ENCODE measurements at regions not wholly inside any gene's neighbourhood (a gene's known extent, or its start where the extent isn't known, plus 50 kb on each side); places are given as distances from the start of the nearest gene placed in this dataset.

- no peak for TF ChIP-seq EZH2 (IDR thresholded peaks at IDR 0.05; ENCODE audit: low read depth, unreplicated experiment)
Observed at GRCh38 chrX:25191403-25191802, 175.6 kb upstream of the ARX start (continued).

- no peaks in the 10 kb centered on the region for H3K27me3 ChIP-seq (ENCODE audit: insufficient read depth)
- ATAC-seq (no peak), DNase-seq (ENCODE audit: low spot score) (no peak)
- TF ChIP-seq CREB1 (CRISPR knock-in tag; IDR thresholded peaks at IDR 0.05; ENCODE audit: low read depth) (no peak), STAT1 (IDR thresholded peaks at IDR 0.05; ENCODE audit: unreplicated experiment) (no peak), CTCF (conservative IDR thresholded peaks at IDR 0.05; ENCODE audit: low read depth in 2 of 2) (no peak), ZNF462 (CRISPR knock-in tag; IDR thresholded peaks at IDR 0.05) (no peak), POLR2AphosphoS5 (IDR thresholded peaks at IDR 0.05; ENCODE audit: low read depth) (no peak)
- H3K4me3 Mint-ChIP-seq: no peak overlapping the region
- H3K27me3 Mint-ChIP-seq (ENCODE audit: insufficient read depth, low read depth, poor library complexity): no peaks in the 10 kb centered on the region
- H3K27ac ChIP-seq (ENCODE audit: low read depth): no peak overlapping the region
- peaks cover 20% of the 10 kb centered on the region for H3K4me1 ChIP-seq (ENCODE audit: insufficient read depth)
- H2AFZ ChIP-seq: no peak overlapping the region
- H3K9me2 ChIP-seq (ENCODE audit: insufficient read depth): no peaks in the 10 kb centered on the region
- no peaks in the 10 kb centered on the region for H4K20me1 ChIP-seq (replicated peaks; ENCODE audit: insufficient read depth)
- H3K27ac Mint-ChIP-seq: no peak overlapping the region
- no peaks in the 10 kb centered on the region for H3F3A ChIP-seq (replicated peaks; ENCODE audit: low read depth)
- H3K4me3 ChIP-seq: no peak overlapping the region
- H3K36me3 Mint-ChIP-seq (ENCODE audit: low read depth): no peaks in the 10 kb centered on the region
- H3K4me1 Mint-ChIP-seq: peaks cover 31% of the 10 kb centered on the region
- no peaks in the 10 kb centered on the region; the same call in 2 of the 3 replicates for H3K9me3 Mint-ChIP-seq
- no peaks in the 10 kb centered on the region for H3K36me3 ChIP-seq (ENCODE audit: insufficient read depth)
- no peak overlapping the region for H3K4me2 ChIP-seq
- no peaks in the 10 kb centered on the region for H3K79me2 ChIP-seq (replicated peaks; ENCODE audit: insufficient read depth)
Observed at GRCh38 chrX:25181775-25182174, 166.0 kb upstream of the ARX start.
